H7 (cell line): ENCODE measurements at regions not wholly inside any gene's neighbourhood (a gene's known extent, or its start where the extent isn't known, plus 50 kb on each side); places are given as distances from the start of the nearest gene placed in this dataset.
"Not testable (repeated sequence)": the region's sequence is repeated elsewhere in the genome, so short reads cannot be mapped to it uniquely, and the experiment has no call there.

Experiments
- DNase-seq: peaks from one replicate; pipeline ENCODE4 v3.0.0; 2012
- H3K27me3 ChIP-seq: 2 replicates; pipeline ENCODE4 v1.6.0; 2011; ENCODE audit warnings: mild to moderate bottlenecking, low read length; ENCODE audit not compliant: control insufficient read depth, insufficient read depth
- H3K36me3 ChIP-seq: replicated peaks from 2 replicates; pipeline ENCODE4 v1.5.1; 2011; ENCODE audit warnings: low read length; ENCODE audit not compliant: control insufficient read depth, insufficient read depth
- H3K4me3 ChIP-seq: 2 replicates; pipeline ENCODE4 v1.5.1; 2011; ENCODE audit warnings: low read depth, mild to moderate bottlenecking, control low read depth, low read length, moderate library complexity; ENCODE audit not compliant: insufficient read depth

- H3K27me3 ChIP-seq, result peaks cover 5% of the 10 kb centered on the region
Measured at GRCh38 chrX:1109580-1110119, 102.8 kb downstream of the CRLF2 start.

GRCh38 chrX:1108501-1109445, 103.7 kb downstream of the CRLF2 start:
- peaks cover 5% of the 10 kb centered on the region for H3K27me3 ChIP-seq
- peak; percentile 71 for DNase-seq
- no peaks in the 10 kb centered on the region for H3K36me3 ChIP-seq
- H3K4me3 ChIP-seq, result no peak overlapping the region

More at GRCh38 chrX:1109580-1110119, 102.8 kb downstream of the CRLF2 start:
- Histone ChIP-seq H3K4me3 (no peak overlapping the region), H3K36me3 (no peaks in the 10 kb centered on the region)
- DNase-seq, result no peak

GRCh38 chrX:1106478-1107210, 105.8 kb downstream of the CRLF2 start:
- Histone ChIP-seq H3K4me3 (no peak overlapping the region), H3K36me3 (no peaks in the 10 kb centered on the region), H3K27me3 (peaks cover 5% of the 10 kb centered on the region)
- peak; percentile 14 for DNase-seq

- no peak overlapping the region for H3K4me3 ChIP-seq
- H3K27me3 ChIP-seq, result peaks cover 5% of the 10 kb centered on the region
- DNase-seq, result peak; percentile 24
- H3K36me3 ChIP-seq, result no peaks in the 10 kb centered on the region
Measured at GRCh38 chrX:1105671-1106419, 106.6 kb downstream of the CRLF2 start.

GRCh38 chrX:1105031-1105430, 107.4 kb downstream of the CRLF2 start:
- H3K4me3 ChIP-seq, H3K27me3 ChIP-seq, DNase-seq, H3K36me3 ChIP-seq: not testable (repeated sequence)

GRCh38 chrX:1103360-1103759, 109.1 kb downstream of the CRLF2 start:
- no peak for DNase-seq
- Histone ChIP-seq H3K36me3 (no peaks in the 10 kb centered on the region), H3K27me3 (peaks cover 7% of the 10 kb centered on the region), H3K4me3 (no peak overlapping the region)

GRCh38 chrX:1102786-1103185, 109.7 kb downstream of the CRLF2 start:
- no peaks in the 10 kb centered on the region for H3K36me3 ChIP-seq
- no peak for DNase-seq
- H3K4me3 ChIP-seq, result no peak overlapping the region
- H3K27me3 ChIP-seq, result peaks cover 7% of the 10 kb centered on the region

- not testable (repeated sequence) for H3K27me3 ChIP-seq, H3K4me3 ChIP-seq, H3K36me3 ChIP-seq, DNase-seq
Measured at GRCh38 chrX:1102221-1102620, 110.2 kb downstream of the CRLF2 start.

- Histone ChIP-seq H3K36me3 (no peaks in the 10 kb centered on the region), H3K27me3 (peaks cover 2% of the 10 kb centered on the region; the same call in 1 of the 2 replicates), H3K4me3 (no peak overlapping the region)
- DNase-seq, result no peak
Measured at GRCh38 chrX:1099146-1099770, 113.2 kb downstream of the CRLF2 start.

- H3K4me3 ChIP-seq, result no peak overlapping the region
- H3K36me3 ChIP-seq, result no peaks in the 10 kb centered on the region
- DNase-seq, result no peak
- H3K27me3 ChIP-seq, result peaks cover 2% of the 10 kb centered on the region; the same call in 1 of the 2 replicates
Measured at GRCh38 chrX:1097328-1097727, 115.1 kb downstream of the CRLF2 start.

GRCh38 chrX:1094566-1095333, 117.7 kb downstream of the CRLF2 start:
- no peak overlapping the region for H3K4me3 ChIP-seq
- DNase-seq, result no peak
- peaks cover 2% of the 10 kb centered on the region; the same call in 1 of the 2 replicates for H3K27me3 ChIP-seq
- no peaks in the 10 kb centered on the region for H3K36me3 ChIP-seq

- H3K36me3 ChIP-seq, result no peaks in the 10 kb centered on the region
- H3K27me3 ChIP-seq, result no peaks in the 10 kb centered on the region
- no peak overlapping the region for H3K4me3 ChIP-seq
- peak; percentile 22 for DNase-seq
Measured at GRCh38 chrX:1093586-1094421, 118.6 kb downstream of the CRLF2 start.

- Histone ChIP-seq H3K4me3 (no peak overlapping the region), H3K36me3 (no peaks in the 10 kb centered on the region), H3K27me3 (no peaks in the 10 kb centered on the region)
- DNase-seq, result no peak
Measured at GRCh38 chrX:1093121-1093520, 119.3 kb downstream of the CRLF2 start.
